ENCODE measurements at regions not wholly inside any gene's neighbourhood (a gene's known extent, or its start where the extent isn't known, plus 50 kb on each side); places are given as distances from the start of the nearest gene placed in this dataset.
A peak's percentile ranks its signal among the peaks of the same experiment; 100 is the strongest.

- no peak for DNase-seq (ENCODE audit: low spot score)
- no peak for FAIRE-seq
Observed at GRCh38 chr6:129778793-129779192, 68.8 kb upstream of the ARHGAP18 start.

GRCh38 chr6:129777371-129777770, 67.4 kb upstream of the ARHGAP18 start:
- FAIRE-seq (no peak), DNase-seq (ENCODE audit: low spot score) (no peak)

GRCh38 chr6:129776542-129777330, 66.8 kb upstream of the ARHGAP18 start:
- DNase-seq (ENCODE audit: low spot score) (no peak), FAIRE-seq (no peak)

- FAIRE-seq (no peak), DNase-seq (ENCODE audit: low spot score) (peak; percentile 54)
Observed at GRCh38 chr6:129774697-129775447, 64.9 kb upstream of the ARHGAP18 start.

- FAIRE-seq (no peak), DNase-seq (ENCODE audit: low spot score) (no peak)
Observed at GRCh38 chr6:129773304-129773703, 63.3 kb upstream of the ARHGAP18 start.

GRCh38 chr6:129771678-129772077, 61.7 kb upstream of the ARHGAP18 start:
- FAIRE-seq: no peak
- no peak for DNase-seq (ENCODE audit: low spot score)

- no peak for DNase-seq (ENCODE audit: low spot score)
- no peak for FAIRE-seq
Observed at GRCh38 chr6:129767776-129768485, 58.0 kb upstream of the ARHGAP18 start.

- no peak for FAIRE-seq
Observed at GRCh38 chr6:129766959-129767728, 57.2 kb upstream of the ARHGAP18 start.

GRCh38 chr6:129764761-129765407, 54.9 kb upstream of the ARHGAP18 start:
- DNase-seq (ENCODE audit: low spot score) (no peak), FAIRE-seq (no peak)

More at GRCh38 chr6:129766959-129767728, 57.2 kb upstream of the ARHGAP18 start:
- DNase-seq (ENCODE audit: low spot score): peak; percentile 40

GRCh38 chr6:129759796-129760605, 50.0 kb upstream of the ARHGAP18 start:
- no peak for DNase-seq (ENCODE audit: low spot score)
- no peak for FAIRE-seq

Data from RCC 7860 (cell line).